ENCODE measurements at regions not wholly inside any gene's neighbourhood (a gene's known extent, or its start where the extent isn't known, plus 50 kb on each side); places are given as distances from the start of the nearest gene placed in this dataset.

GRCh38 chr6:40735521-40735920 is 148.4 kb upstream of the LRFN2 start:
- no peak overlapping the region for H3K4me2 ChIP-seq (ENCODE audit: low read length)
- no peak overlapping the region for H3K9ac ChIP-seq (ENCODE audit: low read depth, low read length)
- no peaks in the 10 kb centered on the region for H3K4me1 ChIP-seq (ENCODE audit: control insufficient read depth, insufficient read depth, low read length)

DNA sequence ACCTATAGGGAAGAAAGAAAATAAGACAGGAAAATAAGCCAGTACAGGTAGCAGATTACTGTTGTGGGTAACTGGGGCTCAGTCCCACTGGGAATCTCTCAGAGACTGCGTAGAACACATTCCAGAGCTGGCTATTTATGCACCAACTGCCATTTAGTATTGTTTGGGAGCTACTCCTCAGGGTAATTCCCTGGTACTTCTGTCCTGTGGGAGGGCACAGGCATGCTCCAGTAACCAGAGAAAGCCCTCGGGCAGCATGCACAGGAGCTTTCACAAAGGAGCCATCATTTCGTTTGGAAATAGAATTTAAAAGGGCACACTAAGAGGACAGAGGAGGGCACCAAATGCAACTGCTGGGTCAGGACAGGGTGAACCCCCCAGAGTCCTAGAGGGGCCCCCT is 148.0 kb upstream of the LRFN2 start:
- Histone ChIP-seq H3K36me3 (ENCODE audit: insufficient read depth, low read length) (no peaks in the 10 kb centered on the region), H3K27me3 (ENCODE audit: control insufficient read depth, insufficient read depth, low read length) (peaks cover 5% of the 10 kb centered on the region), H3K9ac (ENCODE audit: low read depth, low read length) (no peak overlapping the region), H3K4me1 (ENCODE audit: control insufficient read depth, insufficient read depth, low read length) (no peaks in the 10 kb centered on the region), H3K4me3 (ENCODE audit: low read length) (no peak overlapping the region), H3K9me3 (replicated peaks; ENCODE audit: low read length) (no peaks in the 10 kb centered on the region), H3K4me2 (ENCODE audit: low read length) (no peak overlapping the region)

More at GRCh38 chr6:40735521-40735920, 148.4 kb upstream of the LRFN2 start:
- Histone ChIP-seq H3K27me3 (ENCODE audit: control insufficient read depth, insufficient read depth, low read length) (peaks cover 5% of the 10 kb centered on the region), H3K9me3 (replicated peaks; ENCODE audit: low read length) (no peaks in the 10 kb centered on the region), H3K36me3 (ENCODE audit: insufficient read depth, low read length) (no peaks in the 10 kb centered on the region), H3K4me3 (ENCODE audit: low read length) (no peak overlapping the region)

- H3K4me3 ChIP-seq (ENCODE audit: low read length), result no peak overlapping the region
- H3K4me1 ChIP-seq (ENCODE audit: control insufficient read depth, insufficient read depth, low read length), result no peaks in the 10 kb centered on the region
- no peaks in the 10 kb centered on the region for H3K9me3 ChIP-seq (replicated peaks; ENCODE audit: low read length)
- H3K36me3 ChIP-seq (ENCODE audit: insufficient read depth, low read length), result no peaks in the 10 kb centered on the region
- no peak overlapping the region for H3K4me2 ChIP-seq (ENCODE audit: low read length)
- peaks cover 5% of the 10 kb centered on the region for H3K27me3 ChIP-seq (ENCODE audit: control insufficient read depth, insufficient read depth, low read length)
- no peak overlapping the region for H3K9ac ChIP-seq (ENCODE audit: low read depth, low read length)
Measured at GRCh38 chr6:40734607-40735006, 147.4 kb upstream of the LRFN2 start.

DNA sequence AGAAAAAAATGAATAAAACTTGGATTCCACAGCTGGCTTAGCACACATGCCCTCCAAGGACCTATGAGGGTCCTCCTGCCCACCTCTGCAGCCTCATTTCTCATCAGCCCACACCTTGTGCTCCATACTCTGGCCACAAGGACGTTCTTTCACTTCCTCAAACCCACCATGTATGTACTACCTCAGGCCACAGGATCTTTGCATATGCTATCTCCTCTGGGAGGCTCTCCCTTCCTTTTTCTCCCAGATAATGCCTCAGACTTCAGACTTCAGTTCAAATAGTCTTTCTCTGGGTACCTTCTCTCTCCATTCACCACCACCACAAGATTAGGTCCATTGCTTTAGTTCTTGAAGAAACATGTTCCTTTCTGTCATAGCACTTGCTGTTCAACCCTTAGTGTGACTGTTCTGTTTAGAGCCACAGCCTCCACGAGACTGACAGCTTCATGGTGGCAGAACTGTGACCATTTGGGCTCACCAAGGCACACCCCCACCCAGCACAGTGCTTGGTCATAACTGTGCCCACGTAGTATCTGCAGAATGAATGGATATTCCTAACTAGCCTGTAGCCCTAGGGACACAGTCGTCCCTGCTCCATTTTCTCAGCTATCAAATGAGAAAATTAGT is 146.7 kb upstream of the LRFN2 start:
- no peaks in the 10 kb centered on the region for H3K36me3 ChIP-seq (ENCODE audit: insufficient read depth, low read length)
- no peaks in the 10 kb centered on the region for H3K4me1 ChIP-seq (ENCODE audit: control insufficient read depth, insufficient read depth, low read length)
- H3K27me3 ChIP-seq (ENCODE audit: control insufficient read depth, insufficient read depth, low read length), result peaks cover 5% of the 10 kb centered on the region
- H3K4me2 ChIP-seq (ENCODE audit: low read length), result no peak overlapping the region
- H3K4me3 ChIP-seq (ENCODE audit: low read length), result no peak overlapping the region
- H3K9me3 ChIP-seq (replicated peaks; ENCODE audit: low read length), result no peaks in the 10 kb centered on the region
- H3K9ac ChIP-seq (ENCODE audit: low read depth, low read length), result no peak overlapping the region

DNA sequence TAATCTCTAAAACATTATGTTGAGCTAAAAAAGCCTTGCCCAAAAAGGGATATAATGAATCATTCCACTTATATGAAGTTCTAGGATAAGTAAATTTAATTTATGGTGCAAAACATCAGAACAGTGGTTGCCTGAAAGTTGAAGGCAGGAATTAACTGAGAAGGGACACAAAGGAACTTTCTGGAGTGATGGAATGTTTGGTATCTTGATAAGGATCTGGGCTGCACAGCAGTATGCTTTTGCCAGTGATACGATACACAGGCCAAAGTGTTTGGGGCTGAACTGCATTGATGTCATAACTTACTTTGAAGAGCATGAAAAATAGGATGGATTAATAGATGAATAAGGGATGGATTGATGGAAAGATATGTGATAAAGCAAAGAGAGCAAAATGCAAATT is 146.1 kb upstream of the LRFN2 start:
- no peak overlapping the region for H3K9ac ChIP-seq (ENCODE audit: low read depth, low read length)
- no peak overlapping the region for H3K4me3 ChIP-seq (ENCODE audit: low read length)
- no peaks in the 10 kb centered on the region for H3K4me1 ChIP-seq (ENCODE audit: control insufficient read depth, insufficient read depth, low read length)
- no peak overlapping the region for H3K4me2 ChIP-seq (ENCODE audit: low read length)
- no peaks in the 10 kb centered on the region for H3K9me3 ChIP-seq (replicated peaks; ENCODE audit: low read length)
- H3K36me3 ChIP-seq (ENCODE audit: insufficient read depth, low read length), result no peaks in the 10 kb centered on the region
- H3K27me3 ChIP-seq (ENCODE audit: control insufficient read depth, insufficient read depth, low read length), result peaks cover 5% of the 10 kb centered on the region

DNA sequence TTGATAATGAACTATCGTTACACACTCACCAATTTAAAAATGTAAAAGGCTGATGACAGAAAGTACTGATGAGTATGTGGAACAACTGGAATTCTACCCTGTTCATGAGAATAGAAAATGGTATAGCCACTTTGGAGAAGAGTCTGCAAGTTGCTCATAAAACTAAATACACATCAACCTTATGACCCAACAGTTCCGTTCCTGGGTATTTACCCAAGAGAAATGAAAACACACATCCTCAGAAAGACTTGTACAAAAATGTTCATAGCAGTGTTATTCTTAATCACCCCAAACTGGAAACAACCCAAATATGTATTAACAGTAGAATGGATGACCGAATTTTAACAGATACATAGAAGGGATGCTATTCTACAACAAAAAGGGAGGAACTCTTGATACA is 145.7 kb upstream of the LRFN2 start:
- Histone ChIP-seq H3K9me3 (replicated peaks; ENCODE audit: low read length) (no peaks in the 10 kb centered on the region), H3K4me2 (ENCODE audit: low read length) (no peak overlapping the region), H3K27me3 (ENCODE audit: control insufficient read depth, insufficient read depth, low read length) (peaks cover 5% of the 10 kb centered on the region), H3K4me3 (ENCODE audit: low read length) (no peak overlapping the region), H3K4me1 (ENCODE audit: control insufficient read depth, insufficient read depth, low read length) (no peaks in the 10 kb centered on the region), H3K9ac (ENCODE audit: low read depth, low read length) (no peak overlapping the region), H3K36me3 (ENCODE audit: insufficient read depth, low read length) (no peaks in the 10 kb centered on the region)

DNA sequence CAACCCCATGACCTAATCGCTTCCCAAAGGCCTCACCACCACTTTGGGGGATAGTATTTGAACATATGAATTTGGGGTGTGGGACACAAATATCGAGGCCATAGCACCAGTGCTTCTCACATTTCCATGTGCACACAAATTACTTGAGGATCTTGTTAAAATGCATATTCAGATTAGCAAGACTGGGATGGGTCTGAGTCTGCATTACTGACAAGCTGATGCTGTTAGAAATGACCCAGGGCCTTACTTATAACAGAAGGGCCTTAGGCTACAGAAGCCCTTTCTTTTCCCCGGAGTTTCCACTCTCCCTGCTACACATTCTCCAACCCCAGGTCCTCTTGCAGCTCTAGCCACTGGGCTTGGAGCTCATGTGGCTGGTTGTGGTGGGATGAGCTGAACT is 141.5 kb upstream of the LRFN2 start:
- no peaks in the 10 kb centered on the region for H3K36me3 ChIP-seq (ENCODE audit: insufficient read depth, low read length)
- H3K9me3 ChIP-seq (replicated peaks; ENCODE audit: low read length), result no peaks in the 10 kb centered on the region
- no peak overlapping the region for H3K4me2 ChIP-seq (ENCODE audit: low read length)
- no peak overlapping the region for H3K9ac ChIP-seq (ENCODE audit: low read depth, low read length)
- H3K27me3 ChIP-seq (ENCODE audit: control insufficient read depth, insufficient read depth, low read length), result peaks cover under 1% of the 10 kb centered on the region
- no peaks in the 10 kb centered on the region for H3K4me1 ChIP-seq (ENCODE audit: control insufficient read depth, insufficient read depth, low read length)
- no peak overlapping the region for H3K4me3 ChIP-seq (ENCODE audit: low read length)

DNA sequence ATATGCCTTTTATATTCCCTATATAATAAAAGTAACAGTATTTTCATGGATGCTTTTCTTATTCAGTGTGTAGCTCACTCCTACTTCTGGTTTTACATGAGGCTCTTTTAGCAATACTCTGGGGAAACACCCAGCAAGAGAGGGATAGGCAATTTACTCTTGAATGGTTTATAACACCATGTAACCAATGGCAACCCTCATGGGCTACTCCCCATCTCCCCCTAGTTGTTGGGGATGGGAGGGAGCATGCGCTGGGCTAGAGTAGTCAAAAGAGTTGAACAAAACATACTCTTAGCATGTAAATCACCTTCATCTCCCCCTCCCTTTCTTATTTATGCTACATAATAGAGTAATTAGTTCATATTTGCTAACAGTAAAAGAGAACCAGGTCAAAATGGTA is 140.1 kb upstream of the LRFN2 start:
- Histone ChIP-seq H3K9ac (ENCODE audit: low read depth, low read length) (no peak overlapping the region), H3K9me3 (replicated peaks; ENCODE audit: low read length) (no peaks in the 10 kb centered on the region), H3K27me3 (ENCODE audit: control insufficient read depth, insufficient read depth, low read length) (no peaks in the 10 kb centered on the region), H3K4me1 (ENCODE audit: control insufficient read depth, insufficient read depth, low read length) (no peaks in the 10 kb centered on the region), H3K4me3 (ENCODE audit: low read length) (no peak overlapping the region), H3K36me3 (ENCODE audit: insufficient read depth, low read length) (no peaks in the 10 kb centered on the region), H3K4me2 (ENCODE audit: low read length) (no peak overlapping the region)

GRCh38 chr6:40726853-40727252 is 139.7 kb upstream of the LRFN2 start:
- H3K36me3 ChIP-seq (ENCODE audit: insufficient read depth, low read length), result no peaks in the 10 kb centered on the region
- no peaks in the 10 kb centered on the region for H3K9me3 ChIP-seq (replicated peaks; ENCODE audit: low read length)
- no peak overlapping the region for H3K9ac ChIP-seq (ENCODE audit: low read depth, low read length)
- H3K27me3 ChIP-seq (ENCODE audit: control insufficient read depth, insufficient read depth, low read length), result no peaks in the 10 kb centered on the region
- no peaks in the 10 kb centered on the region for H3K4me1 ChIP-seq (ENCODE audit: control insufficient read depth, insufficient read depth, low read length)
- H3K4me3 ChIP-seq (ENCODE audit: low read length), result no peak overlapping the region
- H3K4me2 ChIP-seq (ENCODE audit: low read length), result no peak overlapping the region

- Histone ChIP-seq H3K4me2 (ENCODE audit: low read length) (no peak overlapping the region), H3K4me1 (ENCODE audit: control insufficient read depth, insufficient read depth, low read length) (no peaks in the 10 kb centered on the region), H3K9ac (ENCODE audit: low read depth, low read length) (no peak overlapping the region), H3K4me3 (ENCODE audit: low read length) (no peak overlapping the region), H3K36me3 (ENCODE audit: insufficient read depth, low read length) (no peaks in the 10 kb centered on the region), H3K27me3 (ENCODE audit: control insufficient read depth, insufficient read depth, low read length) (no peaks in the 10 kb centered on the region), H3K9me3 (replicated peaks; ENCODE audit: low read length) (no peaks in the 10 kb centered on the region)
Measured at GRCh38 chr6:40725390-40725789, 138.2 kb upstream of the LRFN2 start.

GRCh38 chr6:40724886-40725285 is 137.7 kb upstream of the LRFN2 start:
- H3K9ac ChIP-seq (ENCODE audit: low read depth, low read length), result no peak overlapping the region
- no peak overlapping the region for H3K4me3 ChIP-seq (ENCODE audit: low read length)
- no peaks in the 10 kb centered on the region for H3K36me3 ChIP-seq (ENCODE audit: insufficient read depth, low read length)
- no peak overlapping the region for H3K4me2 ChIP-seq (ENCODE audit: low read length)
- H3K4me1 ChIP-seq (ENCODE audit: control insufficient read depth, insufficient read depth, low read length), result no peaks in the 10 kb centered on the region
- H3K9me3 ChIP-seq (replicated peaks; ENCODE audit: low read length), result no peaks in the 10 kb centered on the region
- H3K27me3 ChIP-seq (ENCODE audit: control insufficient read depth, insufficient read depth, low read length), result no peaks in the 10 kb centered on the region

DNA sequence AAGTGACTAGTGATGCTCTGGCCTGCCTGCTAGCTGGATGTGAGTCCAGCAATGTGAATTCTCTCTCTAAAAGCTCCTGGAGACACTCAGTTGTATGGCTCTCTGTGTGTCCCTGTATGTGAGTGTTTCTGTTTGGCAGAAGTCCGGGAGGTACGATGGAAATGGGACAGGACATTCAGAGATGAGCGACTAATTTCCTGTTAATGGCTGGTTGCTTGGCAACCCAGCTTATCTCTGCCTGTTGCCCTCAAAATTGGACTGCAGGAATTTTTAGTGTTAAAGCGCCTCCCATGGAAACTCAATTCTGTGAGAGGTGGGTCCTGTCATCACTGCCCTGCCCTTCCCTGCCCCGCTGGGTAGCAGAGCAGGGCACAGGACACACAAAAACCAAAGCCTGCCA is 136.8 kb upstream of the LRFN2 start:
- no peaks in the 10 kb centered on the region for H3K36me3 ChIP-seq (ENCODE audit: insufficient read depth, low read length)
- no peaks in the 10 kb centered on the region for H3K27me3 ChIP-seq (ENCODE audit: control insufficient read depth, insufficient read depth, low read length)
- H3K4me3 ChIP-seq (ENCODE audit: low read length), result no peak overlapping the region
- no peak overlapping the region for H3K4me2 ChIP-seq (ENCODE audit: low read length)
- H3K9me3 ChIP-seq (replicated peaks; ENCODE audit: low read length), result no peaks in the 10 kb centered on the region
- H3K9ac ChIP-seq (ENCODE audit: low read depth, low read length), result no peak overlapping the region
- no peaks in the 10 kb centered on the region for H3K4me1 ChIP-seq (ENCODE audit: control insufficient read depth, insufficient read depth, low read length)
